ENCODE measurements at regions not wholly inside any gene's neighbourhood (a gene's known extent, or its start where the extent isn't known, plus 50 kb on each side); places are given as distances from the start of the nearest gene placed in this dataset.

DNA sequence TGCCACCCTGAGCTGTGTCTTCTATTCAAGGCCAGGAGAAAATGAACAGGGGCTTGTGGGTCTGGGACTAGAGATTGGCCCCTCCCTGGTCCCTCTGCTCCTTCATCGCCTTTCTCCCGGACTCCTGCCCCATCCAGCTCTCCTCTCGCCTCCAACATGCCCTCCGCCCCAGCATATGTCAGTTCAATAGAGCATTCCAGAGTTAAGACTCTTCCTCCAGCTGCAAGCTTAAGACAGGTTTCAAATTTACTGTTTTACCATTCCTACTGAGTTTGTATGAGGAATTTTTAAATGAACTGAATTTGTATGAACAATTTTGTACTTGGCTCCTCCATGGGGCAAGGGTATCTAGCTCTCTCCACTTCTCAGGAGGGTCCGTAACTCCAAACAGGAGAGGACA lies 195.6 kb downstream of the TBC1D2B start:
- Histone ChIP-seq H2BK15ac (ENCODE audit: low read length) (no peak overlapping the region), H2BK20ac (ENCODE audit: low read length) (no peak overlapping the region), H3K23me2 (ENCODE audit: low read depth, low read length) (peaks cover 7% of the 10 kb centered on the region; the same call in 1 of the 2 replicates), H4K8ac (ENCODE audit: extremely low read depth, insufficient read depth, low read length) (no peak overlapping the region), H3K18ac (ENCODE audit: extremely low read depth, low read length) (no peak overlapping the region), H3K27ac (ENCODE audit: low read depth, low read length) (no peak overlapping the region), H2AFZ (ENCODE audit: low read length) (no peak overlapping the region), H2AK5ac (ENCODE audit: low read depth, low read length) (no peak overlapping the region), H3K9me3 (ENCODE audit: insufficient read depth in 2 of 2, low read depth in 1 of 2, low read length in 1 of 2) (no peaks in the 10 kb centered on the region), H4K91ac (replicated peaks; ENCODE audit: insufficient read length, low read length) (no peak overlapping the region), H3K9ac (replicated peaks in 1 of 4; ENCODE audit: extremely low read depth in 1 of 4, low read depth in 3 of 4, low read length in 3 of 4) (no peak overlapping the region), H3K79me1 (ENCODE audit: low read depth, low read length) (no peaks in the 10 kb centered on the region), H3K4me1 (replicated peaks in 1 of 4; ENCODE audit: control insufficient read depth in 3 of 4, insufficient read depth in 4 of 4, low read length in 3 of 4) (no peaks in the 10 kb centered on the region; a peak in 1 of 7 replicates), H3K4me2 (ENCODE audit: insufficient read depth in 1 of 2, low read depth in 2 of 2, low read length in 2 of 2) (no peak overlapping the region), H3K36me3 (ENCODE audit: control insufficient read depth in 2 of 4, insufficient read depth in 4 of 4, low read length in 3 of 4) (no peaks in the 10 kb centered on the region), H3K23ac (ENCODE audit: insufficient read length) (no peak overlapping the region), H3K4me3 (ENCODE audit: extremely low read depth in 1 of 4, insufficient read depth in 2 of 4, low read depth in 3 of 4, low read length in 4 of 4) (no peak overlapping the region), H2BK12ac (ENCODE audit: low read depth, low read length) (no peak overlapping the region), H3K56ac (replicated peaks; ENCODE audit: insufficient read length, low read depth, low read length) (no peak overlapping the region), H2BK120ac (replicated peaks; ENCODE audit: low read depth, low read length) (no peak overlapping the region), H4K20me1 (replicated peaks in 1 of 2; ENCODE audit: control insufficient read depth in 1 of 2, insufficient read depth in 2 of 2, low read length in 2 of 2) (peaks cover 0 to 6% of the 10 kb centered on the region in 2 experiments), H3K27me3 (replicated peaks in 1 of 4; ENCODE audit: control insufficient read depth in 3 of 4, extremely low read depth in 1 of 4, insufficient read depth in 3 of 4, low read length in 3 of 4) (no peaks in the 10 kb centered on the region), H3K4ac (replicated peaks; ENCODE audit: insufficient read length, low read depth, low read length) (no peak overlapping the region), H2BK5ac (ENCODE audit: low read depth, low read length) (no peak overlapping the region), H3K14ac (ENCODE audit: insufficient read length) (no peak overlapping the region), H3K79me2 (ENCODE audit: control insufficient read depth in 1 of 2, insufficient read depth in 2 of 2, low read length in 2 of 2) (no peaks in the 10 kb centered on the region), H4K5ac (ENCODE audit: insufficient read length, low read depth, low read length) (no peak overlapping the region)
- TF ChIP-seq RNF2 (IDR thresholded peaks at IDR 0.05; ENCODE audit: borderline replicate concordance, low read depth, low read length, missing control alignments, poor library complexity, severe bottlenecking) (no peak), EZH2 (IDR thresholded peaks at IDR 0.05; ENCODE audit: low read depth, low read length, severe bottlenecking) (no peak)
- ChIA-PET CTCF (ENCODE audit: partially characterized antibody) (interaction anchor here (0.7 to 1.4 kb wide), 8 partner anchors 9 to 1678 kb away, joined by 3 to 8 read pairs (median 3); no protein-coding TSS in a partner anchor), POLR2A (ENCODE audit: partially characterized antibody) (no interaction called here)
- FAIRE-seq (no peak), DNase-seq (ENCODE audit: low read depth in 1 of 2, low spot score in 2 of 2) (no peak)
- WGBS, 2 experiments (ENCODE audit: extremely low coverage in 1 of 2, insufficient coverage in 1 of 2, insufficient read length in 1 of 2, insufficient replicate concordance in 2 of 2, low coverage in 1 of 2, low lambda C conversion rate in 2 of 2, missing lambda C conversion rate in 1 of 2) = 90% methylated on average over 5 of the region's 5 CpGs; no CpG with 5 or more reads in 1 of the 2 experiments

All from H1 (cell line).